ENCODE measurements at regions not wholly inside any gene's neighbourhood (a gene's known extent, or its start where the extent isn't known, plus 50 kb on each side); places are given as distances from the start of the nearest gene placed in this dataset.

- H3K4me3 ChIP-seq (ENCODE audit: low read length in 2 of 2), result no peak overlapping the region
- no CpG with 5 or more reads among the region's 5 CpGs for WGBS, 2 donors (ENCODE audit: extremely low coverage in 2 of 2, insufficient read length in 2 of 2, insufficient replicate concordance in 1 of 2)
- no peak overlapping the region for H2AK5ac ChIP-seq (ENCODE audit: low read depth, low read length)
- no peak overlapping the region for H2BK5ac ChIP-seq (ENCODE audit: low read length)
- H3K27ac ChIP-seq (replicated peaks; ENCODE audit: low read length), result no peak overlapping the region
- no peak for DNase-seq (ENCODE audit: low spot score)
- no peak overlapping the region for H3K14ac ChIP-seq (ENCODE audit: low read length)
- no peaks in the 10 kb centered on the region for H3K36me3 ChIP-seq (replicated peaks in 1 of 2; ENCODE audit: control insufficient read depth in 2 of 2, insufficient read depth in 2 of 2, low read length in 2 of 2)
- H3K4ac ChIP-seq (ENCODE audit: low read length), result no peak overlapping the region
- peaks cover 2 to 5% of the 10 kb centered on the region in 2 donors for H3K9me3 ChIP-seq (replicated peaks in 1 of 2; ENCODE audit: control insufficient read depth in 2 of 2, insufficient read depth in 1 of 2, low read depth in 1 of 2, low read length in 2 of 2)
- H3K4me2 ChIP-seq (ENCODE audit: insufficient read depth, low read length, poor library complexity, severe bottlenecking), result no peak overlapping the region
- H3K9ac ChIP-seq (ENCODE audit: low read depth, low read length, poor library complexity), result no peak overlapping the region
- H2AFZ ChIP-seq (ENCODE audit: low read length), result no peak overlapping the region
- H2BK12ac ChIP-seq (ENCODE audit: low read length), result no peak overlapping the region
- no peaks in the 10 kb centered on the region for H3K79me1 ChIP-seq (ENCODE audit: low read depth, low read length)
- no peak overlapping the region for H2BK120ac ChIP-seq (ENCODE audit: low read depth, low read length)
- H3K4me1 ChIP-seq (ENCODE audit: control insufficient read depth in 2 of 2, insufficient read depth in 1 of 2, low read depth in 1 of 2, low read length in 2 of 2), result peaks cover 0 to 3% of the 10 kb centered on the region in 2 donors
- no peaks in the 10 kb centered on the region for H3K27me3 ChIP-seq (ENCODE audit: control insufficient read depth in 3 of 3, insufficient read depth in 3 of 3, low read depth in 1 of 3, low read length in 3 of 3)
- no peak overlapping the region for H4K8ac ChIP-seq (ENCODE audit: low read depth, low read length)
- no peak overlapping the region for H4K91ac ChIP-seq (ENCODE audit: low read depth, low read length, poor library complexity)
- no peak overlapping the region for H2BK15ac ChIP-seq (ENCODE audit: low read length)
- no peak overlapping the region for H3K18ac ChIP-seq (ENCODE audit: low read length)
- no peak overlapping the region for H3K23ac ChIP-seq (ENCODE audit: low read depth, low read length, poor library complexity)
Measured at GRCh38 chr18:66728951-66729350, 125.1 kb upstream of the CDH19 start.

GRCh38 chr18:66727991-66728390 is 124.1 kb upstream of the CDH19 start:
- Histone ChIP-seq H3K79me1 (ENCODE audit: low read depth, low read length) (no peaks in the 10 kb centered on the region), H3K4me1 (ENCODE audit: control insufficient read depth in 2 of 2, insufficient read depth in 1 of 2, low read depth in 1 of 2, low read length in 2 of 2) (peaks cover 0 to 3% of the 10 kb centered on the region in 2 donors), H2BK12ac (ENCODE audit: low read length) (no peak overlapping the region), H3K14ac (ENCODE audit: low read length) (no peak overlapping the region), H3K9ac (ENCODE audit: low read depth, low read length, poor library complexity) (no peak overlapping the region), H3K4me3 (ENCODE audit: low read length in 2 of 2) (no peak overlapping the region), H2AFZ (ENCODE audit: low read length) (no peak overlapping the region), H3K18ac (ENCODE audit: low read length) (no peak overlapping the region), H2BK120ac (ENCODE audit: low read depth, low read length) (no peak overlapping the region), H3K27ac (replicated peaks; ENCODE audit: low read length) (no peak overlapping the region), H3K27me3 (ENCODE audit: control insufficient read depth in 3 of 3, insufficient read depth in 3 of 3, low read depth in 1 of 3, low read length in 3 of 3) (no peaks in the 10 kb centered on the region), H2BK5ac (ENCODE audit: low read length) (no peak overlapping the region), H3K36me3 (replicated peaks in 1 of 2; ENCODE audit: control insufficient read depth in 2 of 2, insufficient read depth in 2 of 2, low read length in 2 of 2) (no peaks in the 10 kb centered on the region), H3K9me3 (replicated peaks in 1 of 2; ENCODE audit: control insufficient read depth in 2 of 2, insufficient read depth in 1 of 2, low read depth in 1 of 2, low read length in 2 of 2) (peaks cover 2 to 5% of the 10 kb centered on the region in 2 donors), H3K4ac (ENCODE audit: low read length) (no peak overlapping the region), H2BK15ac (ENCODE audit: low read length) (no peak overlapping the region), H4K8ac (ENCODE audit: low read depth, low read length) (no peak overlapping the region), H2AK5ac (ENCODE audit: low read depth, low read length) (no peak overlapping the region), H3K23ac (ENCODE audit: low read depth, low read length, poor library complexity) (no peak overlapping the region), H4K91ac (ENCODE audit: low read depth, low read length, poor library complexity) (no peak overlapping the region), H3K4me2 (ENCODE audit: insufficient read depth, low read length, poor library complexity, severe bottlenecking) (no peak overlapping the region)
- DNase-seq (ENCODE audit: low spot score), result no peak
- no CpG with 5 or more reads among the region's 1 CpG for WGBS, 2 donors (ENCODE audit: extremely low coverage in 2 of 2, insufficient read length in 2 of 2, insufficient replicate concordance in 1 of 2)

GRCh38 chr18:66724664-66725356 is 120.9 kb upstream of the CDH19 start:
- no peak overlapping the region for H3K4me2 ChIP-seq (ENCODE audit: insufficient read depth, low read length, poor library complexity, severe bottlenecking)
- DNase-seq (ENCODE audit: low spot score), result no peak
- no peak overlapping the region for H2BK5ac ChIP-seq (ENCODE audit: low read length)
- H3K27me3 ChIP-seq (ENCODE audit: control insufficient read depth in 3 of 3, insufficient read depth in 3 of 3, low read depth in 1 of 3, low read length in 3 of 3), result no peaks in the 10 kb centered on the region
- H3K9me3 ChIP-seq (replicated peaks in 1 of 2; ENCODE audit: control insufficient read depth in 2 of 2, insufficient read depth in 1 of 2, low read depth in 1 of 2, low read length in 2 of 2), result peaks cover 0 to 2% of the 10 kb centered on the region in 2 donors
- peaks cover 0 to 3% of the 10 kb centered on the region in 2 donors for H3K4me1 ChIP-seq (ENCODE audit: control insufficient read depth in 2 of 2, insufficient read depth in 1 of 2, low read depth in 1 of 2, low read length in 2 of 2)
- no CpG with 5 or more reads among the region's 5 CpGs for WGBS, 2 donors (ENCODE audit: extremely low coverage in 2 of 2, insufficient read length in 2 of 2, insufficient replicate concordance in 1 of 2)
- no peak overlapping the region for H2AFZ ChIP-seq (ENCODE audit: low read length)
- no peak overlapping the region for H3K4me3 ChIP-seq (ENCODE audit: low read length in 2 of 2)
- no peak overlapping the region for H3K4ac ChIP-seq (ENCODE audit: low read length)
- H3K27ac ChIP-seq (replicated peaks; ENCODE audit: low read length), result no peak overlapping the region
- H3K18ac ChIP-seq (ENCODE audit: low read length), result no peak overlapping the region
- no peak overlapping the region for H2BK12ac ChIP-seq (ENCODE audit: low read length)
- H2AK5ac ChIP-seq (ENCODE audit: low read depth, low read length), result no peak overlapping the region
- H4K8ac ChIP-seq (ENCODE audit: low read depth, low read length), result no peak overlapping the region
- no peak overlapping the region for H3K9ac ChIP-seq (ENCODE audit: low read depth, low read length, poor library complexity)
- H3K14ac ChIP-seq (ENCODE audit: low read length), result no peak overlapping the region
- H3K79me1 ChIP-seq (ENCODE audit: low read depth, low read length), result no peaks in the 10 kb centered on the region
- no peak overlapping the region for H2BK120ac ChIP-seq (ENCODE audit: low read depth, low read length)
- no peak overlapping the region for H4K91ac ChIP-seq (ENCODE audit: low read depth, low read length, poor library complexity)
- no peaks in the 10 kb centered on the region for H3K36me3 ChIP-seq (replicated peaks in 1 of 2; ENCODE audit: control insufficient read depth in 2 of 2, insufficient read depth in 2 of 2, low read length in 2 of 2)
- no peak overlapping the region for H2BK15ac ChIP-seq (ENCODE audit: low read length)
- H3K23ac ChIP-seq (ENCODE audit: low read depth, low read length, poor library complexity), result no peak overlapping the region

GRCh38 chr18:66722671-66723070 is 118.8 kb upstream of the CDH19 start:
- Histone ChIP-seq H3K27ac (replicated peaks; ENCODE audit: low read length) (no peak overlapping the region), H2AFZ (ENCODE audit: low read length) (no peak overlapping the region), H2BK12ac (ENCODE audit: low read length) (no peak overlapping the region), H2BK5ac (ENCODE audit: low read length) (no peak overlapping the region), H3K36me3 (replicated peaks in 1 of 2; ENCODE audit: control insufficient read depth in 2 of 2, insufficient read depth in 2 of 2, low read length in 2 of 2) (no peaks in the 10 kb centered on the region), H3K4me3 (ENCODE audit: low read length in 2 of 2) (no peak overlapping the region), H3K4me1 (ENCODE audit: control insufficient read depth in 2 of 2, insufficient read depth in 1 of 2, low read depth in 1 of 2, low read length in 2 of 2) (peaks cover 0 to 3% of the 10 kb centered on the region in 2 donors), H2AK5ac (ENCODE audit: low read depth, low read length) (no peak overlapping the region), H3K9ac (ENCODE audit: low read depth, low read length, poor library complexity) (no peak overlapping the region), H3K4me2 (ENCODE audit: insufficient read depth, low read length, poor library complexity, severe bottlenecking) (no peak overlapping the region), H3K14ac (ENCODE audit: low read length) (no peak overlapping the region), H3K79me1 (ENCODE audit: low read depth, low read length) (no peaks in the 10 kb centered on the region), H3K18ac (ENCODE audit: low read length) (no peak overlapping the region), H3K4ac (ENCODE audit: low read length) (no peak overlapping the region), H3K23ac (ENCODE audit: low read depth, low read length, poor library complexity) (no peak overlapping the region), H3K27me3 (ENCODE audit: control insufficient read depth in 3 of 3, insufficient read depth in 3 of 3, low read depth in 1 of 3, low read length in 3 of 3) (no peaks in the 10 kb centered on the region), H2BK120ac (ENCODE audit: low read depth, low read length) (no peak overlapping the region), H4K91ac (ENCODE audit: low read depth, low read length, poor library complexity) (no peak overlapping the region), H3K9me3 (replicated peaks in 1 of 2; ENCODE audit: control insufficient read depth in 2 of 2, insufficient read depth in 1 of 2, low read depth in 1 of 2, low read length in 2 of 2) (peaks cover 0 to 2% of the 10 kb centered on the region in 2 donors), H4K8ac (ENCODE audit: low read depth, low read length) (no peak overlapping the region), H2BK15ac (ENCODE audit: low read length) (no peak overlapping the region)
- WGBS, 2 donors (ENCODE audit: extremely low coverage in 2 of 2, insufficient read length in 2 of 2, insufficient replicate concordance in 1 of 2), result no CpG with 5 or more reads among the region's 5 CpGs
- DNase-seq (ENCODE audit: low spot score), result no peak
